Cardiac fibroblast (primary cell): ENCODE measurements at regions not wholly inside any gene's neighbourhood (a gene's known extent, or its start where the extent isn't known, plus 50 kb on each side); places are given as distances from the start of the nearest gene placed in this dataset.

Experiments
- DNase-seq, 2 donors: peaks; one replicate each; pipeline versions ENCODE4 v3.0.0 to v3.0.0-alpha.2; 2010; ENCODE audit warnings: low read depth in 2 of 2
- H3K4me3 ChIP-seq, 2 donors: replicated peaks in 1 of 2; 1 replicate in 1 of 2; 2 replicates in 1 of 2; pipeline ENCODE4 v1.5.1; 2011; ENCODE audit warnings: low read depth in 2 of 2, low read length in 2 of 2, mild to moderate bottlenecking in 2 of 2, moderate library complexity in 1 of 2
- CTCF ChIP-seq: IDR thresholded peaks from one replicate; pipeline ENCODE4 v1.5.1; 2011; ENCODE audit warnings: low read depth, mild to moderate bottlenecking, low read length, inconsistent platforms

GRCh38 chr5:101278011-101278687 is 375.1 kb upstream of the ST8SIA4 start:
- TF ChIP-seq CTCF = no peak
- DNase-seq = peak in 1 of 2 donors; percentile 8
- no peak overlapping the region for H3K4me3 ChIP-seq

- TF ChIP-seq CTCF = no peak
- DNase-seq = no peak
- no peak overlapping the region for H3K4me3 ChIP-seq
Observed at GRCh38 chr5:101271945-101272344, 368.9 kb upstream of the ST8SIA4 start.

GRCh38 chr5:101271416-101271815 is 368.3 kb upstream of the ST8SIA4 start:
- TF ChIP-seq CTCF = no peak
- DNase-seq = no peak
- H3K4me3 ChIP-seq = no peak overlapping the region

- no peak for DNase-seq
Observed at GRCh38 chr5:101260857-101261256, 357.8 kb upstream of the ST8SIA4 start.

GRCh38 chr5:101253096-101253495 is 350.0 kb upstream of the ST8SIA4 start:
- no peak for DNase-seq
- no peak overlapping the region for H3K4me3 ChIP-seq
- TF ChIP-seq CTCF = no peak

More at GRCh38 chr5:101260857-101261256, 357.8 kb upstream of the ST8SIA4 start:
- TF ChIP-seq CTCF = no peak
- H3K4me3 ChIP-seq = no peak overlapping the region

GRCh38 chr5:101244621-101245020 is 341.5 kb upstream of the ST8SIA4 start:
- H3K4me3 ChIP-seq = no peak overlapping the region
- no peak for DNase-seq
- TF ChIP-seq CTCF = no peak
